H1 (cell line): ENCODE measurements at regions not wholly inside any gene's neighbourhood (a gene's known extent, or its start where the extent isn't known, plus 50 kb on each side); places are given as distances from the start of the nearest gene placed in this dataset.

Experiments
- ATF2 ChIP-seq: IDR thresholded peaks from 2 replicates; pipeline ENCODE4 v1.6.1; 2012; ENCODE audit warnings: low read length, inconsistent platforms
- CEBPB ChIP-seq: IDR thresholded peaks from 2 replicates; pipeline ENCODE4 v1.6.1; 2012; ENCODE audit warnings: low read depth, low read length
- CHD2 ChIP-seq: IDR thresholded peaks from 2 replicates; pipeline ENCODE4 v1.6.1; 2012; ENCODE audit warnings: low read length, improper control_type of control experiment
- FOSL1 ChIP-seq: IDR thresholded peaks from 2 replicates; pipeline ENCODE4 v1.6.1; 2011; ENCODE audit warnings: mild to moderate bottlenecking, low read depth, low read length, moderate library complexity; ENCODE audit not compliant: insufficient read depth
- TAF1 ChIP-seq: IDR thresholded peaks from 2 replicates; pipeline ENCODE4 v1.6.1; 2011; ENCODE audit warnings: mild to moderate bottlenecking, low read depth, low read length

GRCh38 chr3:13189639-13190377, 116.6 kb upstream of the IQSEC1 start (continued):
- TF ChIP-seq CEBPB (no peak), FOSL1 (no peak), CHD2 (no peak), ATF2 (no peak), TAF1 (no peak)
